AG10803 (cell line): ENCODE measurements at regions not wholly inside any gene's neighbourhood (a gene's known extent, or its start where the extent isn't known, plus 50 kb on each side); places are given as distances from the start of the nearest gene placed in this dataset.
A peak's percentile ranks its signal among the peaks of the same experiment; 100 is the strongest.
"Not testable (repeated sequence)": the region's sequence is repeated elsewhere in the genome, so short reads cannot be mapped to it uniquely, and the experiment has no call there.

Source experiments
- DNase-seq: peaks from one replicate; pipeline ENCODE4 v3.0.0; 2010; ENCODE audit warnings: low read depth
- H3K4me3 ChIP-seq: 2 replicates; pipeline ENCODE4 v1.5.1; 2011; ENCODE audit warnings: mild to moderate bottlenecking, low read length, control low read depth
- TF ChIP-seq, protein P1 (sequence below): conservative IDR thresholded peaks from 2 replicates; pipeline ENCODE4 v1.5.1; 2011; ENCODE audit warnings: mild to moderate bottlenecking, low read length, control low read depth, inconsistent platforms

DNA sequence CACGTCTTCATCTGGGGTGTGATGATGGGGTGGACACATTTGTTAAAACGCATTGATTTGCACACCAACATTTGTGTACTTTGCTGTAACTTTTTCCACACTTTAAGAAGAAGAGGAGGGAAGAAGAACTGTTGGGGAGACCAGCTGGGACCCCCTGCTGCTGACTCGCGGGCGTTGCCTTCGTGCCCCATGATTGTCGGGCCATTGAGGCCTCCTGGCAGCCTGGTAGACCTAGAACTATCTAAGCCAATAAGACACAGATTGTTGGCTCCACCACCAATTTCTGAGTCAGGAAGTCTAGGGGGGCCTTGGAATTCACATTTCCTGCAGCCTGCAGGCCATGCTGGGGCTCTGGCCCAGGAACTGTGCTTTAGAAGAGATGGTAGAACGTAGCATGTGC lies 105.5 kb downstream of the TNFRSF13B start:
- DNase-seq, result no peak
- TF ChIP-seq, protein P1, sequence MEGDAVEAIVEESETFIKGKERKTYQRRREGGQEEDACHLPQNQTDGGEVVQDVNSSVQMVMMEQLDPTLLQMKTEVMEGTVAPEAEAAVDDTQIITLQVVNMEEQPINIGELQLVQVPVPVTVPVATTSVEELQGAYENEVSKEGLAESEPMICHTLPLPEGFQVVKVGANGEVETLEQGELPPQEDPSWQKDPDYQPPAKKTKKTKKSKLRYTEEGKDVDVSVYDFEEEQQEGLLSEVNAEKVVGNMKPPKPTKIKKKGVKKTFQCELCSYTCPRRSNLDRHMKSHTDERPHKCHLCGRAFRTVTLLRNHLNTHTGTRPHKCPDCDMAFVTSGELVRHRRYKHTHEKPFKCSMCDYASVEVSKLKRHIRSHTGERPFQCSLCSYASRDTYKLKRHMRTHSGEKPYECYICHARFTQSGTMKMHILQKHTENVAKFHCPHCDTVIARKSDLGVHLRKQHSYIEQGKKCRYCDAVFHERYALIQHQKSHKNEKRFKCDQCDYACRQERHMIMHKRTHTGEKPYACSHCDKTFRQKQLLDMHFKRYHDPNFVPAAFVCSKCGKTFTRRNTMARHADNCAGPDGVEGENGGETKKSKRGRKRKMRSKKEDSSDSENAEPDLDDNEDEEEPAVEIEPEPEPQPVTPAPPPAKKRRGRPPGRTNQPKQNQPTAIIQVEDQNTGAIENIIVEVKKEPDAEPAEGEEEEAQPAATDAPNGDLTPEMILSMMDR, result no peak
- no peak overlapping the region for H3K4me3 ChIP-seq

- H3K4me3 ChIP-seq, result not testable (repeated sequence)
- peak; percentile 27 for DNase-seq
These were observed 106.2 kb downstream of the TNFRSF13B start for GRCh38 chr17:16865704-16866103.

GRCh38 chr17:16865077-16865613 lies 106.8 kb downstream of the TNFRSF13B start:
- not testable (repeated sequence) for H3K4me3 ChIP-seq, DNase-seq

DNA sequence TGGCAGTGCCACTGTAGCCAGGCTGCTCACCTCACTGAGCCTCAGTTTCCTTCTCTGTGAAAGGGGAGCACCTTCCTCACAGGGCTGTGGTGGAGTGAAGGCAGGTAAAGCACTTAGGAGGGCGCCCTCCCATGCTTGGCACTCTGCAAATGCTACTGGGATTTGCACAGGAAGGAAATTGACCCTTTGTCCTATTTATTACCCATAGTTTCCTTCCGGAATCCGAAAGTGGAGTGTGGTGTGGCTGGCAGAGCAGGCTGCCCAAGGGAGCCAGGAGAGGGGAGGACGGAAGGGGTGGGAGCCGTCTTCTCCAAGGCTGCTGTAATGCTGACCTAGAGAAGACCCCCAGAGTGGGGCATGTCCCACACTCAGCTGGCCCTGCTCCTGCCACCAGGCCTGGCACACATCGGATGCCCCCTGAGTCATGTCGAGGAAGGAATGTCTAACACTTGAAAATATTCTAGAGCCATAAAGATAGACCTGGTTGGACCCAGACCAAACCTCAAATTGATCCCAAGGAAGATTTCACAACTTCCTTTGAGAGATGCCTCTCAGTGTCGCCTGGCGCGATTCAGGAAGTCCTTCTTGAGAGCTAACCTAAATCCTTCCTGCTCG lies 107.3 kb downstream of the TNFRSF13B start:
- not testable (repeated sequence) for H3K4me3 ChIP-seq
- peak; percentile 77 for DNase-seq

- H3K4me3 ChIP-seq, DNase-seq: not testable (repeated sequence)
These were observed 110.8 kb downstream of the TNFRSF13B start for GRCh38 chr17:16861152-16861551.

DNA sequence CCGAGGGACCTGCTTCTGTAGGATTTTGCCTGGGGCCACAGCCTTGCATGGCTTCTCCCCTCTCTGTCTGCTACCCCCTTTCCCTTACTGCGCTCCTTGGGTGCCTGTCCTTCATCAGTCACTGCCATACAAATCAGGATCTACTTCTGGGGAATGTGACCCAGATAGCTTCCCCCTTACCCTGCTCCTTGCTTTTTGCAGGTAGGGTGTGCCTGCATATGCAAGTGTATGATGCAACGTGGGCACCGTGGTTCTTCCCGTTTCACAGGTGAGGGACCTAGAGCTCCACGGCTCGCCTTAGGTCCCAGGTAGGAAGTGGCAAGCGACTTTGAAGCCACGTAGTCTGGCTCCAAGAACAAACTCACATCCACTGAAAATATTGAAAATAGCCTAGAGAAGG lies 111.5 kb downstream of the TNFRSF13B start:
- not testable (repeated sequence) for H3K4me3 ChIP-seq, DNase-seq

DNA sequence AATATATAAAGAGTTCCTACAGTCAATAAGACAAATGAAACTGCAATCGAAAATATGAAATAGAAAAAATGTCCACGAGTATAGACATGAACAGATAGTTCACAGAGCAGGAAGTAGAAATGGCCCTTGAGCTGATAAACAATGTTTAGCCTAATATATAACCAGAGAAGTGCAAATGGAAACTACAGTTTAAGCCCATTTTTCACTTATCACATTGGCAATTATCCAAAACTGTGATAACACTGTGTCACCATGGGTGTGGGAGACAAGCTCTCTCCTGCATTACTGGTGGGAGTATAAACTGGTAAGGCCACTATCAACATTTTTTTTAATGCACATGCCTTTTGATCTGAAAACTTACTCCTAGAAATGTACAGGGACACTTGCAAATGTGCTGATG lies 112.4 kb downstream of the TNFRSF13B start:
- H3K4me3 ChIP-seq, DNase-seq: not testable (repeated sequence)

GRCh38 chr17:16857746-16858145 lies 114.2 kb downstream of the TNFRSF13B start:
- H3K4me3 ChIP-seq, DNase-seq: not testable (repeated sequence)

DNA sequence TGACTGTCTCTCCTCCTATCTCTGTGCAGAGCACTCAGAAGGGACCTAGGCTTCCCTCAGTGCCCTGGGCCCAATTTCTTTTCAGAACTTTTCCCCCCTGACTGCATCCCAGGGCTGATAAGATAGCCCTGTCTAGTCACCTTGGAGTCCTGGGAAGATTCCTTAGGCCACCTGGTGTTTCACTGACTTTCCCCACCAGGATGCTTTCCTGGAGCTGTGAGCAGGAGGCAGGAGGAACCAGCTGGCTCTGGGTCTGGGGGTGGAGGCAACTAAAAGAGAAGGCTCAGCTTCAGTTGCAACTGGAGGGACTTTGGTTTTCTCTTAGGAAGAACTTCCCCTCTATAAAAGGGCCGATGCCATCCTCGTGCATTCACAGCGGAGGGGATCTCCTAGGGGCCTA lies 115.1 kb downstream of the TNFRSF13B start:
- DNase-seq, H3K4me3 ChIP-seq: not testable (repeated sequence)

DNA sequence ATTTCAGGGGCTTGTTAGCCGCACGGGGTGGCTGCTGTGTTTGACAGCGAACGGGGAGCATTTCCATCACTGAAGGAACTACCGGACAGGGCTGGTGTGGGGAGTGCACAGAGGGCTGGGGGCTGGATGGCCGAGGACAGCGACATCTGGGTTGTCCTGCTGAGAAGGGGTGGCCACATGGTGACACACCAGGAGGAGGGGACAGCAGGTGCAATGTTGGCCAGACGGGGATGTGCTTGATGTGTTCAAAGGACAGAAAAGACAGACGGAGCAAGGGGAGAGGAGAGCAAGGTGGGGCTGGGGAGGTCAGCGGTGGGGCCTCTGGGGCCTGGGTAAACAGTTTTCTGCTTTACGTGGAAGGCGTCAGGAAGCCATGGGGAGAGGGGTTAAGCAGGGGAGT lies 115.7 kb downstream of the TNFRSF13B start:
- not testable (repeated sequence) for H3K4me3 ChIP-seq, DNase-seq

GRCh38 chr17:16854636-16855035 lies 117.3 kb downstream of the TNFRSF13B start:
- H3K4me3 ChIP-seq, DNase-seq: not testable (repeated sequence)

DNA sequence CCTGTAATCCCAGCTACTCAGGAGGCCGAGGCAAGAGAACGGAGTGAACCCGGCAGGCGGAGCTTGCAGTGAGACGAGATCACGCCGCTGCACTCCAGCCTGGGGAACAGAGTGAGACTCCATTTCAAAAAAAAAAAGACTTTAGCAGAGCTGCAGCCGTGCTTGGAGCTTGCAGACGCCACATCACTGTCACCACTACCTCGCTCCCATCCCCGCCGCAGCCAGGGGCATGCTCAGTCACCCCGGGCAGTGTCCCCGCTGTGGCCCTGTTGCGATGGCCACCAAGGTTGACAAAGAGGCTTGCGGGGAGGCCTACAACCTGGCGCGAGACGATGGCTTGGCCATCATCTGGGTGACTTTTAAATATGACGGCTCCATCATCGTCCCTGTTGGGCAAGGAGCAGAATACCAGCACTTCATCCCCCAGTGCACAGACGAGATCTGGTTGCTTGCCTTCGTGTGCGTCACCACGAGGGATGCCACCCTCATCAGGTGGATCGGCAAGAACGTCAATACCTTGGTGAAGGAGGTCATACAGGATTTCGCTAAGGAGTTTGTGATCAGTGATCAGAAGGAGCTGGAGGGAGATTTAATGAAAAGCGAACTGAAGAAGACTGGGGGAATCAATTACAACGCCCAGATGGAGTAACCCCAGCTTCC lies 118.1 kb downstream of the TNFRSF13B start:
- H3K4me3 ChIP-seq, result no peak overlapping the region
- no peak for DNase-seq
- TF ChIP-seq, protein P1, result no peak

DNA sequence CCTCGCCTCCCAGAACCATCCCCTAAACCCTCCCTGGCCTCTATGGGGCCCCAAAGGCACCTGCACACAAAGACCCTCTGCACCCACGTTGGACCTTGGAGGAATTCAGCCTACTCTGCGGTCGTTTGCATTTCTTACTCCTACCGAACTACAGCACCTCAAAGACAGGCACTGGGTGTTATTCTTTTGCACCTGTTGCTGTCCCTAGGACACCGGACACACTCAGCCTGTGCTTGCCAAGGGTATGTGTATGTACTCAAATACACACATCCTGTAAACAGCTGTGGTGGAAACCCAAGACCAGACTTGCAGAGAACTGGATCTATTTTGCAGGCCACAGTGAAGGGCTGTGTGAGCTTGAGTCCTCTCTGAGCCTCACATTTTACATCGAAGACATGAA lies 122.1 kb downstream of the TNFRSF13B start:
- DNase-seq, H3K4me3 ChIP-seq: not testable (repeated sequence)

DNA sequence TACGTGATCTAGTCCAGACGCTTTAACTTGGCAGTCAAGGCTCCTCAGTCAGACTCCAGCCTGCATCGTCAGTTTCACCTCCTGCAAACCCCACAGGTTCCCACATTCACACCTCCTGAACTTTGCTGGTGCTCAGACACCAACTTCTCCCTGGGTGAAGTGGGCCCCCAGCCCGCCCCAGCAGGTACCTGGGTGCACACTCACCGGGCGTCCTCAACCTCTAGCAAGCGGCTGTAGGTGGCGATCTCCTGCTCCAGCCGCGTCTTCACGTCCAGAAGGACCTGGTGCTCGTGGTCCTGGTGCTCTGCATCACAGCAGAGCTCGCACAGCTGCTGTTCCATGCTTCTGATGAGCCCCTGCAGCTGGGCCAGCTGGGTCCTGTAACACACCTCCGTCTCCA lies 122.9 kb downstream of the TNFRSF13B start:
- not testable (repeated sequence) for DNase-seq, H3K4me3 ChIP-seq

DNA sequence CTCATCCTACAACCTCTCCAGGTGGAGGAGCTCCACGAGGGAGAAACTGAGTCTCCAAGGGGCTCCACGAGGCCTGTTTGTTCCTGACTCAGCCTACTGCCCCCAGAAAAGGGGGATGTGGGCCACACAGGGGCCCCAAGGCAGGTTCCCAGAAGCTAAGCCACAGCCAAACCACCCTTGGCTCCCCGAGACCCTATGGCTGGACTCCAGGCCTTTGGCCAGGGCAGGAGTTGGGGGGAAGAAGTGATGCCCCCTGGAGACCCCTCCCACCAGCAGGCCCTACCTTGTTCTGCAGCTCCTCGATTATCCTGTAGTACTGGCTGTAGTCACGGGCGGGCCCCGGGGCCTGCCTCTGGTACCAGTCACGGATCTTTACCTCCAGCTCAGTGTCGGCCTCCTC lies 126.8 kb downstream of the TNFRSF13B start:
- not testable (repeated sequence) for H3K4me3 ChIP-seq, DNase-seq

GRCh38 chr17:16844669-16845068 lies 127.2 kb downstream of the TNFRSF13B start:
- not testable (repeated sequence) for H3K4me3 ChIP-seq, DNase-seq

- not testable (repeated sequence) for DNase-seq, H3K4me3 ChIP-seq
These were observed 128.4 kb downstream of the TNFRSF13B start for GRCh38 chr17:16843511-16843910.

DNA sequence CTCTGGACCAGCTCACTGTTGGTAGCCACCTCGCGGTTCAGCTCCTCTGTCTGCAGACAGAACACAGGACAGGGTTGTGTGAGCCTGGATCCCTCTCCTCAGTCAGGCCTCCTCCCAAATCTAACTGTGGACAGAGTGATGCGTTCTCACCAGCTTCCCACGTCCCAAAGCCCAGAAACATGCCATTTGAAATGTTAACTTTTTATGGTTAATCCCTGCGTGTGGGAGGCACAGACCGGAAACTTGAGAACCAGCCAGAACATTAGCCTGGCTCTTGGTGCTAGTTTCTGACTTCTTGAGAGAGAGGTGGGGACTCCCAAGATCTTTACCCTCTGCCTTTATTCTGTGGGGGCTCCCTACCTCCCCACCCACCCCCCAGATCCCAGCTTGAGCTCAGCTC lies 129.6 kb downstream of the TNFRSF13B start:
- not testable (repeated sequence) for DNase-seq, H3K4me3 ChIP-seq
